SK-N-SH treated with all-trans-retinoic acid at 6 μM for 48 hours (cell line): ENCODE measurements at regions not wholly inside any gene's neighbourhood (a gene's known extent, or its start where the extent isn't known, plus 50 kb on each side); places are given as distances from the start of the nearest gene placed in this dataset.

Experiments
- ATAC-seq: fragments of 200-7000 bp; cut with Tn5 transposase; 3 replicates; pipeline ENCODE4 v1.9.1; 2020; ENCODE audit warnings: mild to moderate bottlenecking, moderate library complexity
- ARNTL ChIP-seq: fragments of 450-650 bp; formaldehyde crosslinking; IDR thresholded peaks from 2 replicates; pipeline ENCODE4 v1.5.0; 2020; ENCODE audit warnings: low read depth, mild to moderate bottlenecking, moderate library complexity, borderline replicate concordance
- CSDC2 ChIP-seq: fragments of 250-450 bp; sonication (Bioruptor Pico); IDR thresholded peaks from 2 replicates; pipeline ENCODE4 v1.5.0; 2020; ENCODE audit warnings: mild to moderate bottlenecking, moderate library complexity
- CSRNP3 ChIP-seq: fragments of 250-450 bp; sonication (Bioruptor Pico); IDR thresholded peaks from 2 replicates; pipeline ENCODE4 v1.5.1; 2021; ENCODE audit warnings: mild to moderate bottlenecking, moderate library complexity
- ESRRG ChIP-seq: fragments of 250-450 bp; sonication (Bioruptor Pico); IDR thresholded peaks from 2 replicates; pipeline ENCODE4 v1.6.1; 2021; ENCODE audit warnings: mild to moderate bottlenecking
- GLIS3 ChIP-seq: fragments of 250-450 bp; sonication (Bioruptor Pico); IDR thresholded peaks from 2 replicates; pipeline ENCODE4 v1.5.0; 2020; ENCODE audit warnings: mild to moderate bottlenecking, moderate library complexity
- ISL1 ChIP-seq: fragments of 250-450 bp; sonication (Bioruptor Pico); IDR thresholded peaks from 2 replicates; pipeline ENCODE4 v2.1.2; 2022; ENCODE audit warnings: mild to moderate bottlenecking, moderate library complexity
- OSR1 ChIP-seq: fragments of 250-450 bp; sonication (Bioruptor Pico); IDR thresholded peaks from 2 replicates; pipeline ENCODE4 v1.8.0; 2022; ENCODE audit warnings: moderate library complexity, mild to moderate bottlenecking, inconsistent platforms
- PATZ1 ChIP-seq: fragments of 250-450 bp; sonication (Bioruptor Pico); IDR thresholded peaks from 2 replicates; pipeline ENCODE4 v1.8.0; 2020; ENCODE audit warnings: mild to moderate bottlenecking, moderate library complexity, borderline replicate concordance
- POU6F1 ChIP-seq: fragments of 250-450 bp; sonication (Bioruptor Pico); IDR thresholded peaks from 2 replicates; pipeline ENCODE4 v1.8.0; 2021; ENCODE audit warnings: low read depth, mild to moderate bottlenecking, moderate library complexity, borderline replicate concordance
- PPARA ChIP-seq: fragments of 250-450 bp; sonication (Bioruptor Pico); IDR thresholded peaks from 2 replicates; pipeline ENCODE4 v1.5.0; 2020; ENCODE audit warnings: mild to moderate bottlenecking, borderline replicate concordance
- RARB ChIP-seq: fragments of 250-450 bp; sonication (Bioruptor Pico); IDR thresholded peaks from 2 replicates; pipeline ENCODE4 v1.8.0; 2021; ENCODE audit warnings: mild to moderate bottlenecking, moderate library complexity
- SNAI2 ChIP-seq: fragments of 250-450 bp; sonication (Bioruptor Pico); IDR thresholded peaks from 2 replicates; pipeline ENCODE4 v1.5.0; 2020; ENCODE audit warnings: mild to moderate bottlenecking, moderate library complexity
- TSHZ2 ChIP-seq: fragments of 250-450 bp; sonication (Bioruptor Pico); IDR thresholded peaks from 2 replicates; pipeline ENCODE4 v1.5.0; 2020; ENCODE audit warnings: mild to moderate bottlenecking, moderate library complexity
- ZC3H10 ChIP-seq: fragments of 250-450 bp; sonication (Bioruptor Pico); IDR thresholded peaks from 2 replicates; pipeline ENCODE4 v1.5.1; 2021; ENCODE audit warnings: mild to moderate bottlenecking, moderate library complexity
- ZFP3 ChIP-seq: fragments of 250-450 bp; sonication (Bioruptor Pico); IDR thresholded peaks from 2 replicates; pipeline ENCODE4 v1.5.0; 2020; ENCODE audit warnings: mild to moderate bottlenecking, moderate library complexity
- ZFP30 ChIP-seq: fragments of 450-650 bp; formaldehyde crosslinking; IDR thresholded peaks from 2 replicates; pipeline ENCODE4 v1.5.0; 2022; ENCODE audit warnings: mild to moderate bottlenecking, moderate library complexity
- ZNF565 ChIP-seq: fragments of 450-650 bp; formaldehyde crosslinking; conservative IDR thresholded peaks from 2 replicates; pipeline ENCODE4 v1.5.0; 2020; ENCODE audit warnings: low read depth, mild to moderate bottlenecking, moderate library complexity
- ZNF70 ChIP-seq: fragments of 450-650 bp; formaldehyde crosslinking; IDR thresholded peaks from 2 replicates; pipeline ENCODE4 v1.5.0; 2020; ENCODE audit warnings: mild to moderate bottlenecking, moderate library complexity
- ZNF8 ChIP-seq: fragments of 450-650 bp; formaldehyde crosslinking; IDR thresholded peaks from 2 replicates; pipeline ENCODE4 v1.5.0; 2020; ENCODE audit warnings: mild to moderate bottlenecking, moderate library complexity

- TF ChIP-seq CSRNP3 (CRISPR knock-in tag) (no peak), ESRRG (CRISPR knock-in tag) (no peak)
Measured at GRCh38 chr5:138660051-138660572, 84.9 kb upstream of the HSPA9 start (continued).

GRCh38 chr5:138659561-138659960 is 84.4 kb upstream of the HSPA9 start:
- ATAC-seq = no peak
- TF ChIP-seq POU6F1 (no peak), ESRRG (CRISPR knock-in tag) (no peak), RARB (CRISPR knock-in tag) (no peak), ZFP30 (CRISPR knock-in tag) (no peak), ZC3H10 (CRISPR knock-in tag) (no peak), GLIS3 (CRISPR knock-in tag) (no peak)

- ATAC-seq = no peak
- TF ChIP-seq ISL1 (CRISPR knock-in tag) (no peak), OSR1 (no peak), GLIS3 (CRISPR knock-in tag) (no peak), ZFP30 (CRISPR knock-in tag) (no peak), ZNF565 (CRISPR knock-in tag) (no peak), SNAI2 (no peak), ARNTL (CRISPR knock-in tag) (no peak), TSHZ2 (no peak), ZC3H10 (CRISPR knock-in tag) (no peak), CSRNP3 (CRISPR knock-in tag) (no peak), RARB (CRISPR knock-in tag) (no peak), POU6F1 (no peak), ZFP3 (no peak), PATZ1 (CRISPR knock-in tag) (no peak), CSDC2 (CRISPR knock-in tag) (no peak), ZNF8 (no peak), ZNF70 (no peak), PPARA (no peak)
- TF ChIP-seq, all 23 proteins: peak for 0
Measured at GRCh38 chr5:138659121-138659520, 83.9 kb upstream of the HSPA9 start.
